Erythroblast (primary cell): ENCODE measurements at regions not wholly inside any gene's neighbourhood (a gene's known extent, or its start where the extent isn't known, plus 50 kb on each side); places are given as distances from the start of the nearest gene placed in this dataset.

ENCODE experiments used
- GATA1 ChIP-seq: IDR thresholded peaks from 2 replicates; pipeline ENCODE4 v1.6.1; 2011; ENCODE audit warnings: low read depth, mild to moderate bottlenecking, control low read depth, low read length, moderate library complexity
- POLR2A ChIP-seq: IDR thresholded peaks from 2 replicates; pipeline ENCODE4 v1.6.1; 2011; ENCODE audit warnings: mild to moderate bottlenecking, low read length

GRCh38 chr1:98352378-98352777 is 309.1 kb upstream of the SNX7 start:
- TF ChIP-seq POLR2A (no peak), GATA1 (no peak)
